ENCODE measurements at regions not wholly inside any gene's neighbourhood (a gene's known extent, or its start where the extent isn't known, plus 50 kb on each side); places are given as distances from the start of the nearest gene placed in this dataset.
"Not testable (repeated sequence)": the region's sequence is repeated elsewhere in the genome, so short reads cannot be mapped to it uniquely, and the experiment has no call there.

DNA sequence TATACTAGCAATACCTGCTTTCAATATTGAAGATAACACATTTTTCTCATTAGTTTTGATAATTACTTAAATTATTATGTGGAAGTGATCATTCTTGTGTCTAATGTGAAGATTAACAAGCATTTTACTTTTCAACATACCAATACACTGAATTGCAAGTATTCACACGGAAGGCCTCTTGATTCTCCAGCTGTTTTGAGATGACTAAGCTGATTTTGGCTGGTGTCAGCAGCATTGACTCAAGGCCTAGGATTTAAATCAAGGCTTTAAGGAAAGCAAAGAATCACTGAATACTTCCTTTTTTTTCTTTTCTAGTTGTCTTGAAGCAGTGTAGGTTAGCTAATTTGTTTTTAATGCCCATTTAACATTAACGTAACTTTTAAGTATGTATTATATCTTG, 373.7 kb downstream of the SRGAP2C start:
- Histone ChIP-seq H3K27me3 (ENCODE audit: insufficient read depth, low read length, poor library complexity) (no peaks in the 10 kb centered on the region), H4K20me1 (ENCODE audit: insufficient read depth, low read length) (no peaks in the 10 kb centered on the region), H3K4me3 (ENCODE audit: low read depth in 1 of 2, low read length in 2 of 2) (no peak overlapping the region), H3K9ac (ENCODE audit: low read depth, low read length) (no peak overlapping the region), H3K79me2 (ENCODE audit: insufficient read depth, low read length) (no peaks in the 10 kb centered on the region), H2AFZ (ENCODE audit: low read depth, low read length) (no peak overlapping the region), H3K36me3 (ENCODE audit: insufficient read depth, low read length) (no peaks in the 10 kb centered on the region), H3K27ac (ENCODE audit: low read length) (no peak overlapping the region), H3K9me3 (ENCODE audit: insufficient read depth, low read length, severe bottlenecking) (no peaks in the 10 kb centered on the region), H3K4me1 (ENCODE audit: insufficient read depth, low read length) (0 out of 2 replicates have a peak, but pooled peaks cover 3% of the 10 kb centered on the region), H3K4me2 (ENCODE audit: insufficient read depth, low read length) (no peak overlapping the region)
- no peak for DNase-seq
- no peak for TF ChIP-seq EZH2 (IDR thresholded peaks at IDR 0.05; ENCODE audit: borderline replicate concordance, low read depth, low read length, severe bottlenecking)
- TF ChIP-seq, protein P1, sequence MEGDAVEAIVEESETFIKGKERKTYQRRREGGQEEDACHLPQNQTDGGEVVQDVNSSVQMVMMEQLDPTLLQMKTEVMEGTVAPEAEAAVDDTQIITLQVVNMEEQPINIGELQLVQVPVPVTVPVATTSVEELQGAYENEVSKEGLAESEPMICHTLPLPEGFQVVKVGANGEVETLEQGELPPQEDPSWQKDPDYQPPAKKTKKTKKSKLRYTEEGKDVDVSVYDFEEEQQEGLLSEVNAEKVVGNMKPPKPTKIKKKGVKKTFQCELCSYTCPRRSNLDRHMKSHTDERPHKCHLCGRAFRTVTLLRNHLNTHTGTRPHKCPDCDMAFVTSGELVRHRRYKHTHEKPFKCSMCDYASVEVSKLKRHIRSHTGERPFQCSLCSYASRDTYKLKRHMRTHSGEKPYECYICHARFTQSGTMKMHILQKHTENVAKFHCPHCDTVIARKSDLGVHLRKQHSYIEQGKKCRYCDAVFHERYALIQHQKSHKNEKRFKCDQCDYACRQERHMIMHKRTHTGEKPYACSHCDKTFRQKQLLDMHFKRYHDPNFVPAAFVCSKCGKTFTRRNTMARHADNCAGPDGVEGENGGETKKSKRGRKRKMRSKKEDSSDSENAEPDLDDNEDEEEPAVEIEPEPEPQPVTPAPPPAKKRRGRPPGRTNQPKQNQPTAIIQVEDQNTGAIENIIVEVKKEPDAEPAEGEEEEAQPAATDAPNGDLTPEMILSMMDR (IDR thresholded peaks at IDR 0.05; ENCODE audit: borderline replicate concordance, extremely low read depth, low read length, poor library complexity, severe bottlenecking): no peak
- no peak for ATAC-seq (ENCODE audit: insufficient read depth, low read depth)

DNA sequence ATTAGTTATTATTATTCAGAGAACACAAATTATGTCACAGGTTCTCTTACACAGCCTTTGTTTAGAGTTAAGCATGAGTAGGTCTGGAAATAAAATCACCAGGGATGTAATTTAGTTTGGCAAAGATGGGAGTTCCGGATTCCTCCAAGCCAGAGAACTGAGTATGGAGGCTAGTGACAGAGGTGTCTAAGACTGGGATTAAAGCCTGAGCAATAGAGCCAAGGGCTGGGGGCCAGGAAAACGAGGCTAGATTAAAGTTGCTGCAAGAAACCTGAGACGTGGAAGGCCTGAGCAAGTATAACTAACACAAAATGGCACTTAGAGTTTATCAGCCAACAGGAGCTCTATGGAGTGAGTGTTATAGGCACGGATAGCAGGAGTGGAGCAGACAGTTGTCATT, 381.6 kb downstream of the SRGAP2C start:
- no peaks in the 10 kb centered on the region for H3K27me3 ChIP-seq (ENCODE audit: insufficient read depth, low read length, poor library complexity)
- no peaks in the 10 kb centered on the region for H4K20me1 ChIP-seq (ENCODE audit: insufficient read depth, low read length)
- no peaks in the 10 kb centered on the region for H3K9me3 ChIP-seq (ENCODE audit: insufficient read depth, low read length, severe bottlenecking)
- no peak overlapping the region for H3K27ac ChIP-seq (ENCODE audit: low read length)
- H3K36me3 ChIP-seq (ENCODE audit: insufficient read depth, low read length): no peaks in the 10 kb centered on the region
- ATAC-seq (ENCODE audit: insufficient read depth, low read depth) (no peak), DNase-seq (no peak)
- H3K9ac ChIP-seq (ENCODE audit: low read depth, low read length): no peak overlapping the region
- H3K4me3 ChIP-seq (ENCODE audit: low read depth in 1 of 2, low read length in 2 of 2): no peak overlapping the region
- H3K4me1 ChIP-seq (ENCODE audit: insufficient read depth, low read length): peaks cover 6% of the 10 kb centered on the region; the same call in 1 of the 2 replicates
- no peaks in the 10 kb centered on the region for H3K79me2 ChIP-seq (ENCODE audit: insufficient read depth, low read length)
- H2AFZ ChIP-seq (ENCODE audit: low read depth, low read length): no peak overlapping the region
- no peak for TF ChIP-seq EZH2 (IDR thresholded peaks at IDR 0.05; ENCODE audit: borderline replicate concordance, low read depth, low read length, severe bottlenecking)
- TF ChIP-seq, protein P1 (IDR thresholded peaks at IDR 0.05; ENCODE audit: borderline replicate concordance, extremely low read depth, low read length, poor library complexity, severe bottlenecking): no peak
- no peak overlapping the region for H3K4me2 ChIP-seq (ENCODE audit: insufficient read depth, low read length)

DNA sequence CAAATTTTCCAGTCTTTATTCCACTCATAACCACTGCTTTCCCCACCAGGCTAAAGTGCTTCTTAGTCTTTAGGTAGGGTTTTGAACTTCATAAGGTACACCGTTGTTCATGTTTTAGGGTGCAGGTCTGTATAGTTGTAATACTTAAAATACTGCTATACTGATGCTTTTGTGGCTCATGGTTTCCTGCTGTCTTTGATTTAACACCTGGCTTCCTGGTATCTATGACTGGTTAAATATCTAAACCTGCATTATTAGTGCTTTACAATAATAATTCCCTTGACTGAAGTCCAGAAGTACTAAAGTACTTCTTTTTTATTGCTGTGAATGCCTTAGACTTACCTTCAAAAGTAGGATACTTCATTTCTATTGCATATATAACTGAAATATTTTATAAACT, 384.7 kb downstream of the SRGAP2C start:
- no peaks in the 10 kb centered on the region for H3K36me3 ChIP-seq (ENCODE audit: insufficient read depth, low read length)
- no peak overlapping the region for H3K4me2 ChIP-seq (ENCODE audit: insufficient read depth, low read length)
- H3K4me1 ChIP-seq (ENCODE audit: insufficient read depth, low read length): peaks cover 6% of the 10 kb centered on the region; the same call in 1 of the 2 replicates
- ATAC-seq (ENCODE audit: insufficient read depth, low read depth) (peak; percentile 74; the same call in 2 of the 3 replicates), DNase-seq (no peak)
- no peaks in the 10 kb centered on the region for H3K27me3 ChIP-seq (ENCODE audit: insufficient read depth, low read length, poor library complexity)
- no peaks in the 10 kb centered on the region for H3K79me2 ChIP-seq (ENCODE audit: insufficient read depth, low read length)
- H2AFZ ChIP-seq (ENCODE audit: low read depth, low read length): no peak overlapping the region
- no peaks in the 10 kb centered on the region for H4K20me1 ChIP-seq (ENCODE audit: insufficient read depth, low read length)
- no peak overlapping the region for H3K4me3 ChIP-seq (ENCODE audit: low read depth in 1 of 2, low read length in 2 of 2)
- no peak for TF ChIP-seq EZH2 (IDR thresholded peaks at IDR 0.05; ENCODE audit: borderline replicate concordance, low read depth, low read length, severe bottlenecking)
- TF ChIP-seq, protein P1 (IDR thresholded peaks at IDR 0.05; ENCODE audit: borderline replicate concordance, extremely low read depth, low read length, poor library complexity, severe bottlenecking): no peak
- H3K9me3 ChIP-seq (ENCODE audit: insufficient read depth, low read length, severe bottlenecking): no peaks in the 10 kb centered on the region
- H3K9ac ChIP-seq (ENCODE audit: low read depth, low read length): no peak overlapping the region
- no peak overlapping the region for H3K27ac ChIP-seq (ENCODE audit: low read length)

DNA sequence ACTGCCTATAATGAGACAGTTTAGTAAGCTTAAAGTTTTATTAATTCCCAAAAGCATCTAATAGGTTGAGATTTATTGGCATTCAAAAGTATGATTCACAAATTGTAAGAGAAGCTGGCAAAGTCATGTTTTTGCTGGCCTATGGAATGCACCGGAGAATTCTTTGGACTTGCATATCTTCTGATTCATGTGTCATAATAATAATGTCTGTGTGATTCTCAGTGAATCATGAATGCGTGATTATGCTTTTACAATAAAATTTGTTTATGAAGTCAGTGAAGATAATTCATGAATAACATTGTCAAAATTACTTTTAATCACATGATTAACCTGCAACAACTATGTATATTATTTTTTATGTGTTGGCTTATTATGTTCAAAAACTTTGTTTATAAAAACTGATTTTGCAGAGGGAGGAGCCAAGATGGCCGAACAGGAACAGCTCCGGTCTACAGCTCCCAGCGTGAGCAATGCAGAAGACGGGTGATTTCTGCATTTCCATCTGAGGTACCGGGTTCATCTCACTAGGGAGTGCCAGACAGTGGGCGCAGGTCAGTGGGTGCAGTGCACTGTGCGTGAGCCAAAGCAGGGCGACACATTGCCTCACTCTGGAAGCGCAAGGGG, 389.2 kb downstream of the SRGAP2C start:
- not testable (repeated sequence) for H2AFZ ChIP-seq (ENCODE audit: low read depth, low read length); H3K4me3 ChIP-seq (ENCODE audit: low read depth in 1 of 2, low read length in 2 of 2); ATAC-seq (ENCODE audit: insufficient read depth, low read depth); H3K4me2 ChIP-seq (ENCODE audit: insufficient read depth, low read length); H3K9me3 ChIP-seq (ENCODE audit: insufficient read depth, low read length, severe bottlenecking); DNase-seq; H3K4me1 ChIP-seq (ENCODE audit: insufficient read depth, low read length); H3K79me2 ChIP-seq (ENCODE audit: insufficient read depth, low read length); H3K9ac ChIP-seq (ENCODE audit: low read depth, low read length); H4K20me1 ChIP-seq (ENCODE audit: insufficient read depth, low read length); H3K27ac ChIP-seq (ENCODE audit: low read length); H3K27me3 ChIP-seq (ENCODE audit: insufficient read depth, low read length, poor library complexity); H3K36me3 ChIP-seq (ENCODE audit: insufficient read depth, low read length)

DNA sequence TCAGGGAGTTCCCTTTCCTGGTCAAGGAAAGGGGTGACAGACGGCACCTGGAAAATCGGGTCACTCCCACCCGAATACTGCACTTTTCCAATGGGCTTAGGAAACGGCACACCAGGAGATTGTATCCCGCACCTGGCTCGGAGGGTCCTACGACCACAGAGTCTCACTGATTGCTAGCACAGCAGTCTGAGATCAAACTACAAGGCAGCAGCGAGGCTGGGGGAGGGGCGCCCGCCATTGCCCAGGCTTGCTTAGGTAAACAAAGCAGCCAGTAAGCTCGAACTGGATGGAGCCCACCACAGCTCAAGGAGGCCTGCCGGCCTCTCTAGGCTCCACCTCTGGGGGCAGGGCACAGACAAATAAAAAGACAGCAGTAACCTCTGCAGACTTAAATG, 389.7 kb downstream of the SRGAP2C start:
- H3K9ac ChIP-seq (ENCODE audit: low read depth, low read length); H3K27ac ChIP-seq (ENCODE audit: low read length); DNase-seq; H3K4me2 ChIP-seq (ENCODE audit: insufficient read depth, low read length); H3K36me3 ChIP-seq (ENCODE audit: insufficient read depth, low read length); ATAC-seq (ENCODE audit: insufficient read depth, low read depth); H3K4me1 ChIP-seq (ENCODE audit: insufficient read depth, low read length); H3K27me3 ChIP-seq (ENCODE audit: insufficient read depth, low read length, poor library complexity); H2AFZ ChIP-seq (ENCODE audit: low read depth, low read length); H3K79me2 ChIP-seq (ENCODE audit: insufficient read depth, low read length); H3K4me3 ChIP-seq (ENCODE audit: low read depth in 1 of 2, low read length in 2 of 2); H4K20me1 ChIP-seq (ENCODE audit: insufficient read depth, low read length); H3K9me3 ChIP-seq (ENCODE audit: insufficient read depth, low read length, severe bottlenecking): not testable (repeated sequence)

DNA sequence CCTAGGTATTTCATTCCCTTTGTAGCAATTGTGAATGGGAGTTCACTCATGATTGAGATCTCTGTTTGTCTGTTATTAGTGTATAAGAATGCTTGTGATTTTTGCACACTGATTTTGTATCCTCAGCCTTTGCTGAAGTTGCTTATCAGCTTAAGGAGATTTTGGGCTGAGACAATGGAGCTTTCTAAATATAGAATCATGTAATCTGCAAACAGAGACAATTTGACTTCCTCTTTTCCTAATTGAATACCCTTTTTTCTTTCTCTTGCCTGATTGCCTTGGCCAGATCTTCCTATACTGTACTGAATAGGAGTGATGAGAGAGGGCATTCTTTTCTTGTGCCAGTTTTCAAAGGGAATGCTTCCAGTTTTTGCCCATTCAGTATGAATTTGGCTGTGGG, 398.1 kb downstream of the SRGAP2C start:
- H3K4me3 ChIP-seq (ENCODE audit: low read depth in 1 of 2, low read length in 2 of 2); H3K9ac ChIP-seq (ENCODE audit: low read depth, low read length); H3K9me3 ChIP-seq (ENCODE audit: insufficient read depth, low read length, severe bottlenecking); H2AFZ ChIP-seq (ENCODE audit: low read depth, low read length); H3K27ac ChIP-seq (ENCODE audit: low read length); H3K36me3 ChIP-seq (ENCODE audit: insufficient read depth, low read length); H3K4me2 ChIP-seq (ENCODE audit: insufficient read depth, low read length); H3K79me2 ChIP-seq (ENCODE audit: insufficient read depth, low read length); H4K20me1 ChIP-seq (ENCODE audit: insufficient read depth, low read length); H3K27me3 ChIP-seq (ENCODE audit: insufficient read depth, low read length, poor library complexity); ATAC-seq (ENCODE audit: insufficient read depth, low read depth); DNase-seq: not testable (repeated sequence)
- peaks cover 14% of the 10 kb centered on the region for H3K4me1 ChIP-seq (ENCODE audit: insufficient read depth, low read length)
